Stimulated activated CD4-positive, alpha-beta T cell treated with anti-CD3 and anti-CD28 coated beads, TNF-alpha, amount 100 ng/mL, for 4 hours (primary cell): ENCODE measurements at regions not wholly inside any gene's neighbourhood (a gene's known extent, or its start where the extent isn't known, plus 50 kb on each side); places are given as distances from the start of the nearest gene placed in this dataset.
"Not testable (repeated sequence)": the region's sequence is repeated elsewhere in the genome, so short reads cannot be mapped to it uniquely, and the experiment has no call there.

Experiments
- DNase-seq, 3 experiments: peaks; one replicate each; pipeline ENCODE4 v3.0.0-alpha.2; 2020; ENCODE audit warnings: low read depth in 3 of 3

GRCh38 chr18:46226461-46226860 lies 122.3 kb downstream of the HAUS1 start:
- DNase-seq, result no peak

GRCh38 chr18:46229641-46230040 lies 125.5 kb downstream of the HAUS1 start:
- not testable (repeated sequence) for DNase-seq

DNA sequence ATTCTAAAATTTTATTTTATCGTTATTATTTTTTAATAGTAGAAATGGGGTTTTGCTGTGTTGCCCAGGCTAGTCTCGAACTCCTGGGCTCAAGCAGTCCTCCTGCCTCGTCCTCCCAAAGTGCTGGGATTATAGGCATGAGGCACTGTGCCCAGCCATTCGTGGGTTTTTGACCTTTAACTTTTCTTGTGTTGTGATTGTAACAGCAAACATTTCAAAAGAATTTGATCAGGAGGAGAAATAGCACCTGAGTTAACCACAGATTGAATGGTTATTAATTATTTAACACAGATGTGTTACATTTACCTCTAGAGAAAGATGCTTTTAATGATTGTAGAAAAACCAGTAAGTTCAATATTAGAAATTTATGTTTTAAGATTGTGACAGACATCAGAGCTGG lies 132.0 kb downstream of the HAUS1 start:
- DNase-seq, result no peak

DNA sequence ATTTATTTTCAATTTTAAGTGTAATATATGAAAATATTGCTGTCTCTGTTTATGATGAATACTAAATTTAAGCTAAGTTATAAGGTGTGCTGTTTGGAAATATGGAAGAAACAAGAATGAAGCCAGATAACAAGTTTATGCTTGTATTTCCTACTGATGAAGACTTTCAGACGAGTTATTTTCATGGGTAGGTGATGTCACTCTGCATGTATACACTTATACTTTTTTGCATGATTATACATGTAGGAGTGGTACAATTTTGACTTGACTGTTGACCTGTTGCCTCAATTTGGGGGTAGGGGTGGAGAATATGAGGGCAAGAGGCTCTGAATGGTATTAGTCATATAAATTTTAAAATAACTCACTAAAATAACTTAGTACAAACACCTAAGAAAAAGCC lies 133.7 kb downstream of the HAUS1 start:
- no peak for DNase-seq

- DNase-seq, result no peak
Measured at GRCh38 chr18:46239549-46239948, 135.4 kb downstream of the HAUS1 start.

- DNase-seq, result no peak
Measured at GRCh38 chr18:46239998-46240397, 135.8 kb downstream of the HAUS1 start.

DNA sequence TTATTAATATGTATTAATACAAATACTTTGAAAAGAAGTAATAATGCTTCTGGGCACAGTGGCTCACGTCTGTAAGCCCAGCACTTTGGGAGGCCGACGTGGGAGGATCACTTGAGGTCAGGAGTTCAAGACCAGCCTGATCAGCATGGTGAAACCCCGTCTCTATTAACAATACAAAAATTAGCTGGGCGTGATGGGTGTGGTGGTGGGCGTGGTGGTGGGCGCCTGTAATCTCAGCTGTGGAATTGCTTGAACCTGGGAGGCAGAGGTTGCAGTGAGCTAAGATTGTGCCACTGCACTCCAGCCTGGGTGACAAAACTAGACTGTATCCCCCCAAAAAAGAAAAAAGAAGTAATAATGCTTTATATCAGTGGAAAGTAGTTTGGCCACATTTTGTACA lies 137.2 kb downstream of the HAUS1 start:
- not testable (repeated sequence) for DNase-seq

DNA sequence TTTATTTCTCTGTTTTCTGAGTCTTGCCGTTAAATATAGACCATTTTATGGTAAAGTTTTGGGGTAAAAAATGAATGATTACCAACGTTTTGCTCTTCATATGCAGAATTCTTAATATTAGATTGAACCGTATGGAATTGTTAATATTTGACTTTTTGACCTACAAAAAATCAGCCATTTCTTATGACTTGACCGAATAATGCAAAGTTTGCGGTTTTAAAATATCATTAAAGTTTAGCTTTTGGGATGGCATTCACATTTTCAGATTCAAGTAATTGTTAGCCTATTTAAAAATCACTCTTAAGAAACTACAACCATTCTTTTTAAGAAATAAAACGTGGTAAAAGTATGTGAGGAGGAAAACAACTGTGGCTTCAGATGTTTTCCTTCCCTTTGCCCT lies 138.0 kb downstream of the HAUS1 start:
- DNase-seq, result no peak

GRCh38 chr18:46243095-46243494 lies 138.9 kb downstream of the HAUS1 start:
- no peak for DNase-seq

GRCh38 chr18:46243673-46244072 lies 139.5 kb downstream of the HAUS1 start:
- DNase-seq, result no peak

DNA sequence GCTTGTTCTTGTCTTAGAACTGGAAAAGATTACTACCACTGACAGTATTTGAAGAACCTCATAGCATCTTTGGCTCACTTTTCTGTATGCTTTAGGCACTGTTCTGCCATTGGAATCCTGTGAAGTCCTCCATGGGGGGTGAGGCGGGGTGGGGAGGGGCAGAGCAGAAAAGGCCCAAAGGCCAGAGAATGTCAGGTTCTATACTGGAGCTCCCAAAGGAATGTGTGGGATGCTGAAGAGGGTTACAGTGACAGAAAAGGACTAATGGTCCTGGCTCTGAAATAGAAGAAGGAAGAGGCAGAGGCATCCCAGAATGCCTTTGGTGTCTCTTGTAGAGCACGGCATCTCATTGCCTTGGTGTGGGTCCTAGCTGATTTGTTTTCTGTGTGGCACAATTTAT lies 141.9 kb downstream of the HAUS1 start:
- no peak for DNase-seq

DNA sequence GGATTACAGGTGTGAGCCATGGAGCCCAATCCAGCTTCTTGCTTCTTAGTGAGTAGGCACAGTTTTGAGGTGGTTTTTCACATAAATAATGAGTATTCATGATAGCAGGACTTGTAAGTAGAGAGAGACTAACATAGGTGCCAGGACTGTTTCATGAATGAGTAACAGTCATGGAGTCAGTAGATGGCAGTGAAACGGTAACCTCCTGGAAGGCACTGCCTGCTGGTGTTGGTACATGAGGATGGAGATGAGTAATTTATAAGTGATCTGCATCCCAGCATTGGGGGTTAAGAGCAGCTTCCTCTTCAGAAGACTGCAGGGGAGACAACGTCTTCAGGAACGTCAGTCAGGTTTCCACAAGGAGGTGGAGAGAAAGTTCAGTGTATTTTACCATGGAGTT lies 143.8 kb downstream of the HAUS1 start:
- DNase-seq, result no peak

- DNase-seq, result peak in 2 of 3 experiments; percentile 14 to 28
Measured at GRCh38 chr18:46250084-46250811, 146.1 kb downstream of the HAUS1 start.

- DNase-seq, result no peak
Measured at GRCh38 chr18:46250812-46251173, 146.6 kb downstream of the HAUS1 start.

- no peak for DNase-seq
Measured at GRCh38 chr18:46252759-46253158, 148.6 kb downstream of the HAUS1 start.

DNA sequence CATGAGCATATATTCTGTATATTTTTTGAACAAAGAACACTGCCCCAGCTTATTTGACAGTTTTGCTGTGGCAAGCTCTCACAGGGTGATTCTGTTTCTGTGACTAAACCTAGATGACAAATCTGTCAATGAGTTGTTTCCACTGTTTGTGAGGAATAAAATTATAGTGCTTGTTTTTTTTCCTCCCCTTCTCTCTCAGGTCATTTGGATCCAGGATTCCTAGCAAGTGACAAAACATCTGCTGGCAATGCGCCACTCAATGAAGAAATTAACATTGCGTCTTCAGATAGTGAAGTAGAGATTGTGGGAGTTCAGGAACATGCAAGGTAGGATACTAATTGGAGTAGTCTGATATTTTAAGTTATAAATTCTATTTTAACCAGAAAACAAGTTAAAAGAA lies 149.3 kb downstream of the HAUS1 start:
- DNase-seq, result no peak

- no peak for DNase-seq
Measured at GRCh38 chr18:46256078-46256477, 151.9 kb downstream of the HAUS1 start.

DNA sequence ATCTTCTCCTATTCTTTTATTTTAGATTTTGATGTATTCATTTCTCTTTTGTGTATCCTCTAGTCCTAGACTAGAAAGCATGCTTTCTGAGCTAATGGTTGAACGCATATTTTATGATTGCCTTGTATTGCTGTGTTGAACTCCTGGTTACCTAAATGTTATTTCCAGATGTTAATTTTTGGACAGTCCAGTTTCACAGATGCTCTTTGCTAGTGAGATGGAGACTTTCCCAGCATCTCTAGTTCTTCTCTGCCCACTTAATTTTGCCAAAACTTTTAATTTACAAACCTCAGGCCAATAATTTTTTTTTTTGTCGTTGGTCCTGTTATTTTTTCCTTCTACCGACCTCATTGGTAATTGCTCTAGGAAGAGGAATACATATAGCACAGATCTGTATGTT lies 153.2 kb downstream of the HAUS1 start:
- DNase-seq, result no peak

GRCh38 chr18:46260016-46260878 lies 156.1 kb downstream of the HAUS1 start:
- no peak for DNase-seq

DNA sequence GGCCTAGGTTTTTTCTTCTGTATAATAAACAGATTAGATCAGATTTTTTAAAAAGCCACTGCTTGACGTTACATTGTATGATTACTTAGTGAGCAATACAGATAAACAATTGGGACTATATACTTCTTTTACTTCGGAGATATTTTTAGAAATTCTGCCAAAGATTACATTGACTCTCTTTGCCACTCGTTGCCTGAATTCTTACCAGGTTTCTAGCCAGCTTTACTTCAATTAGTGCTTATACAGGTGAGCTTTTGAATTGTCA lies 156.6 kb downstream of the HAUS1 start:
- DNase-seq, result no peak

DNA sequence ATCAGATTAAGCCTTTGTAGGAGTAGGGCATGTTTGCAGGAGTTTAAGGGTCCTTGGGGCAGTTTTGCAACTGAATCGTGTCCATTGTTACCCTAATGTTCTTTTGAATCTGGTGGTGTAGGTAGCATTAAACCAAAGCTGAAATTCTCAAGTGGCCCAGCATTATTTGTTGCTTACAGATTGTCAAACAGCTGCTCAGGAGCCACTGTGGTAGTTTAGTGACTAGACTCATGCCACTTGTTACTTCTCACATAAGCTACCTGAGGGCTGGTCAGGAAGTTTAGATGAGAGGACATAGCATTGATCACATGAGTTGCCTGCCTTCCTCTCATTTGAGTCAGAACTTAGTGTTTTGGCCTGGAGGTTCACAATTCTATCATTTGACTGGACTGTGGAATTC lies 157.6 kb downstream of the HAUS1 start:
- DNase-seq, result no peak

DNA sequence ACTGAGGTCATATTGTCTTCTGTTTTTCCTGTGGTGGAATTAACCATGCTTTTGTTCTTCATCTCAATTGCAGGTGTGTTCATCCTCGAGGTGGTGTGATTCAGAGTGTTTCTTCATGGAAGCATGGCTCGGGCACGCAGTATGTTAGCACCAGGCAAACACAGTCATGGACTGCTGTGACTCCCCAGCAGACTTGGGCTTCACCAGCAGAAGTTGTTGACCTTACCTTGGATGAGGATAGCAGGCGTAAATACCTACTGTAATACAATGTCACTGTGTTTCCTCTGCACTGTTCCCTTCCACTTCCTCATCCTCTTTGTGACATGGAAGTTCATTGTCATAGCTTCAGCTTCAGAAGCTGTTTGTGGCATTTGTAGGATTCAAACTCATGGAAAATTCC lies 158.7 kb downstream of the HAUS1 start:
- DNase-seq, result no peak

GRCh38 chr18:46264255-46264654 lies 160.1 kb downstream of the HAUS1 start:
- DNase-seq, result no peak
